Islet of Langerhans (tissue), 1 donor: ENCODE measurements at regions not wholly inside any gene's neighbourhood (a gene's known extent, or its start where the extent isn't known, plus 50 kb on each side); places are given as distances from the start of the nearest gene placed in this dataset.

Experiments
- FAIRE-seq: peaks from one replicate; lab custom pipeline; 2011; peaks lifted over from hg19 to GRCh38; lab: Jason Lieb, UNC

DNA sequence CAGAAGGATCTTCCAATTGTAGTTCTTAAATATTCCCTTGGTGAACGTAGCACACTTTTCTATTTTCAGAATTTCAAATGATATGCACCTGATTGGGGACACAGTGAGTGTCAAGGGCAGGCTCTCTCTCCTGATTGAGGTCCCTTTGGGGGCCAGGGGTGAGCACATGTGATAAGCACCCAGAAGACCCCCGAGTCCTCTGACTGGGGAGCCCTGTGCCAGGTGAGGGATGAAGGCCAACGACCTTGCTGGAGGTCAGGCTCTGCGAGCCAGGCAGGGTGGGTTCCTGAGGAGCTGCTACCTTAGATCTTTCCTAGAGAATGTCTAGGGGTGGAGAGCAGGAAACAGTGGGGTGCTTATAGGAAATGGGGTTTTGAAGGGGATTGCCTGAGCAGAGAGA is 1253.9 kb downstream of the BRD1 start:
- FAIRE-seq: no peak

DNA sequence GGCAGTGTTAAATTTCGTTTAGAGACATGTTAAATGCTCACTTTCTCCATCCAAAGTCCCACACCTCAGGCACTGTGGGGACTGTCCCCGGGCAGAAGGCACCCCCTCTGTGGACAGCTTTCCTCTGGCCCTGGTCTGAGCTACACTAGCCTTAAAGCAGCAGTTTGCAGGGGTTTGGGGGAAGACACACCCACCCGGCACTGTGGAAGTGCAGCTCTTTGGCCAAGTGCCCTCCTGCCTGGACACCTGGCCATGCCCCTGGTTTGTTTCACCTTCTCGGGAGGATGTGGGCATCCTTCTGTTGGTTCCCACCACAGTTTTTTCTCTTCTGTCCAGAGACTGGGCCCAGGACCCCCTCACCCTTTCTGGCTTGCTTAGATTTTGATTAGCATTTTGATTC is 1254.7 kb downstream of the BRD1 start:
- FAIRE-seq: no peak

DNA sequence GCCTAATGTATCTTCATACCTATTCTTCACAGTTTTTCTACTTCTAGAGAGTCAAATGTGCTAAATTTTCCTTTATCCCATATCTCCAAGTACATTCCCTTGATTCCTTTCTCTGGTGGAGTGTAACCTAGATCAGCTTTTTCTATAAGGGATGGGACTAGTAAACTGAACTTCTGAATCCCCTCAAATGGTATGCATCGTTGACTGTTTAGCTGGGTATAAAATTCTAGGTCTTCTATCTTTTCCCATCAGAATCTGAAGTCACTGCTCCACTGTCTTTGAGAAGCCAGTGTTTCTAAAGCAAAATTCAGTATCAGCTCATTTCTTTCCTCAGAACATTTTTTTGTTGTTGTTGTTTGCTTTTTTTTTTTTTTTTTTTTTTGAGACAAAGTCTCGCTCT is 1256.8 kb downstream of the BRD1 start:
- no peak for FAIRE-seq

DNA sequence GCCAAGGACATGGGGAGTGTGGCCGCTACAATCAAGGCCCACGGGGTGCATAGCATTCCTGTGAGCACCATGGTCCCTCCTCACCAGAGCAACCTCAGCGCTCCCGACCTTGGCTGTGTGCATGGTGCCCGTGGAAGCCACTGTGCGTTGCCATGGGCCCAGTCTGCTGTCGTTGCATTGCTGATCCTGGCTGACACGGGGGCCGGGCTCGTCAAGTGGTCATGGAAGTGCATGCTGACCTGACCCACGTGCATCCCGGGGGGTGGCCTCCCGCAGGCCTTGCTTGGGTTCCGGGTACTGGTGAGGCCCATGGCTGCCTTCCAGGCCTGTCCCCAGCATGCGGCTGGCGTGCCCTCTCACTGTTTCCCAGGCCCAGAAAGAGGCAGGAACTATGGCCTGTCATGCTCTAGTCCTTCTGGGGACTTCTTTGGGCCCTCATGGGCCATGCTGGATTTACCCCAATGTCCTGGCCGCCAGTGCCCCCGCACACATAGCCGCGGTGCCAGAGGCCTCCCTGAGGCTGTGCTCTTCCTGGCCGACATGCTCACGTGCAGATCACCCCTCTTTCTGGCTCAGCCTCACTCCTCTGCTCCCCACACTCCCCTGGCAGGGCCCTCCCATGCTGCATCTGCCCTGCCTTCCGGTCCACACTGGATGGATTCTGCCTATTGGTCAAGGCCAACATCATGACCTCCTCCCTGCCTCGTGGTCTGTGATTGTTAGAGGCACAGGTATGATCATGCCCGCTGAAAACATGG is 1258.0 kb downstream of the BRD1 start:
- no peak for FAIRE-seq

DNA sequence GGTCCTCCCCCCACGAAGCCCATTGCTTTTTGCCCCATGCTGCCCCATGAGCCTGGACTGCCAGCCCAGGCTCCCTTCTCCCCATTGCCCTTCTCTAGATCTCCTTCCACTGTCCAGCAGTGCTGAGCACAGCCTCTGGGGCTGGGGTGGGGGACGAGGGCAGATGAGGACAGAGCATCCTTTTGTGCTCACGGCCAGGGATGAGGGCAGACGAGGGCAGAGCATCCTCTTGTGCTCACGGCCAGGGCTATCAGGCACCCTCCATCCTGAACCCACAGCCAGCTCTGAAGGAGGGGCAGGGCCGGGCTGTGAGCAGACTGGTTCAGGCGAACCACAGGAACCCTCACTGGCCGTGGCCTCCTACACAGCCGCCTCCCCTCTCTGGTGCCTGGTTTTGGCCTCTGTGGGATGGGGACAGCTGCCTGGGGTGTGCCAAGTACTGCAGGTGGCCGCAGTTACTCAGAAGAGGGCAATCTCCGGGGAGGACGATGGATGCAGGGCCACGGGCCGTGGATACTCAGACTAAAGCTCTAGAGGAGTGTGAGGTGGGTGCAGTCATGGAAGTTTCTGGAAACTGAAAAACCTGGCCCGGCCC is 1258.8 kb downstream of the BRD1 start:
- no peak for FAIRE-seq

DNA sequence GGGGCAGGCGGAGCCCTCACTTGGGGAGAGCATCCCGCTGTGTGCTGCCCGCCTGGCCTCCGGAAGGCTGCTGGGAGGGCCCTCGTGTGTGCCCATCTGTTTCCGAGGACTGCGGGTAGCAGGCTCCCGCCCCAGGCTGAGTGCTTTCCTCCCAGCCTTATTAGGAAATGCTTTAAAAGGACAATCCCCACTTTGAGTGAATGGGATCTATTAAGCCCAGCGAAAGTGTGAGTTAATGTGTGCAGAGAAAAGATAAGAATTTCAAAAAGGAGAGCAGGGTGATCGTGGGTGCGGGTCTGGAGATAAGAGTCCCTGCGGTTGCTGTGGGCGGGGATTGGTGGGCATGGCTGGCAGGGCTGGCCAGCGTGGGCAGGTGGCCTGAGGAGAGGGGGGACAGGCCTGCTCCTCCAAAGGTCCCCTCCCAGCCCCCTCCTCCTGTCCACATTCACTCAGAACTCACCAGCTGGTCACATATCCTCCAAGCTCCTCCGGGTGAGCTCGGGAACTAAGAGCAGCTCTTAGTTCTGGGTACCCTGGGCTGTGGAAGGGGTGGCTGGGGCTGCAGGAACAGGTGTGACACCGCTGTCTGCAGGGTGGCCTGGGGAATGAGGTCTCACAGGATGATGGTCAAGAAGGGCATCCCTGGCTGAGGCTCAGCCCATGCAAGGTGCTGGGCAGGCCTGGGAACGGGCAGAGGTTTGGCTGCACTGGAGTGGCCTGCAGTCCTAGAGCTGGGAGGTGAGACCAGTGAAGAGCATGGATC is 1260.3 kb downstream of the BRD1 start:
- FAIRE-seq: no peak

DNA sequence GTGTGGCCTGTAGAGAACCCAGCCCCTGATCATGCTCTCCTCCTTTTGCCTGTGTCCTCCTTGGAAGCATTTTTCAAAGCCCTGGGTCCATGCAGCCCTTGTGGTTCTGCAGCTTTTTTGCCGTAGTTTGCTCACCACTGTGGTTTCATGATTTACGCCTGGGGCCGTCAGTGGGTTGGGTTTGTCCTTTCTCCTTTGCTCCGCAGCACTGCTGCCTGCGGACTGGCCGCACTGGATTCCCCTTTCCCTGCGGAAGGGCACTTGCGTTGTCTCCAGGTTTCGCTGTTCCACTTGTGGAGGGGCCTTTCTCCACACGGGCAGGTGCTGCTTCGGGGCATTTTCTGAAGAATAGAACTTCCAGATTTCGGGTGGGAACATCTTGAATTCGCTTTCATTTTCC is 1260.9 kb downstream of the BRD1 start:
- no peak for FAIRE-seq

DNA sequence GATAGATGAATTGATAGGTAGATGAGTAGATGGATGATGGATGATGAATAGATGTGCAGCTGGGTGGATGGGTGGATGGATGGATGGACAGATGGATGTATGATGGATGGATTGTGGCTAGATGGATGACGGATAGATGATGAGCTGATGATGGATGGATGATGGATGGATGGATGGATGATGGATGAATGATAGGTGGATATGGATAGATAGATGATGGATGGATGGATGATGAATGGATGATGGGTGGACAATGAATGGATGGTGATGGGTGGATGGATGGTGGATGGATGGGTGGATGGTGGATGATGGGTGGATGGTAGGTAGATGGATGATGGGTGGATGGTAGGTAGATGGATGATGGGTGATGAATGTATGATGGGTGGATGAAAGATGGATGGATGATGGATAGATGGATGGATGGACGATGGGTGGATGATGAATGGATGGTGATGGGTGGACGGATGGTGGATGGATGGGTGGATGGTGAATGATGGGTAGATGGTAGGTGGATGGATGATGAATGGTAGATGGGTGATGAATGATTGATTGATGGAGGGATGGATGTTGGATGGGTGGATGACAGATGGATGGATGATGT is 1261.7 kb downstream of the BRD1 start:
- FAIRE-seq: no peak

DNA sequence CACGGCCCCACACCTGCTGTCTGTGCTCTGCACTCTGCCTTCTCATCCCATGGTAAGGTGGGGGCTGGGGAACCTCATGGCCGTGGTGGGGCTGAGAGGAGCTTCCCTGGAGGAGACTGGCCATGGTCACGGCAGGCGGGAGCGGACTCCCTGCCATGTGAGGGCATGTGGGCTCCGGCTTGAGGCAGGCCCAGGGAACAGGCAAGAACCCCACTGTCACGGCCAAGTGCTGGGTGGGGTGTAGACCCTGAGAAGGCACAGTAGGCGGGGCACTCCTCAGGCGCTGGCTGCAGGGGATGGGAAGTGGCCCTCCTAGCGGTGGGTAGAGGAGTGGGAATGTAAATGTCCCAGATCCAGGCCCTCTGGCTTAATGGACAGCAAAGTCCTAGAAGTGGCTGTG is 1262.7 kb downstream of the BRD1 start:
- no peak for FAIRE-seq

DNA sequence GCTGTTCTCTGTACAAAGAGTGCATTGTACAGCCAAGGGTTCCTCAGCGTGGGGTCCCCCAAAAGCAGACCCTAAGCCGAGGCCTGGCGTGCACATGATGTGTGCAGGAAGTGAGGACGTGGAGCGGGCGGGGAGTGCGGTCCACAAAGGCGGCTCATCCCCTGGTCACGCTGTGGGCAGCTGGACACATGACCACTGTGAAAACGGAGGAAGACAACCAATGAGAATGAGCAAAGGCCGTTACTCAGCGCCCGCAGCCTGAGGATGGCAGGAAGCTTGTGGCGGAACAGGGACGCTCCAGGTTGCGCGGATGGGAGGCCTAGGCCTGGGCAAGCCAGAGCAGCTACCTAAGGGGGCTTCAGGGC is 1263.7 kb downstream of the BRD1 start:
- FAIRE-seq: no peak

DNA sequence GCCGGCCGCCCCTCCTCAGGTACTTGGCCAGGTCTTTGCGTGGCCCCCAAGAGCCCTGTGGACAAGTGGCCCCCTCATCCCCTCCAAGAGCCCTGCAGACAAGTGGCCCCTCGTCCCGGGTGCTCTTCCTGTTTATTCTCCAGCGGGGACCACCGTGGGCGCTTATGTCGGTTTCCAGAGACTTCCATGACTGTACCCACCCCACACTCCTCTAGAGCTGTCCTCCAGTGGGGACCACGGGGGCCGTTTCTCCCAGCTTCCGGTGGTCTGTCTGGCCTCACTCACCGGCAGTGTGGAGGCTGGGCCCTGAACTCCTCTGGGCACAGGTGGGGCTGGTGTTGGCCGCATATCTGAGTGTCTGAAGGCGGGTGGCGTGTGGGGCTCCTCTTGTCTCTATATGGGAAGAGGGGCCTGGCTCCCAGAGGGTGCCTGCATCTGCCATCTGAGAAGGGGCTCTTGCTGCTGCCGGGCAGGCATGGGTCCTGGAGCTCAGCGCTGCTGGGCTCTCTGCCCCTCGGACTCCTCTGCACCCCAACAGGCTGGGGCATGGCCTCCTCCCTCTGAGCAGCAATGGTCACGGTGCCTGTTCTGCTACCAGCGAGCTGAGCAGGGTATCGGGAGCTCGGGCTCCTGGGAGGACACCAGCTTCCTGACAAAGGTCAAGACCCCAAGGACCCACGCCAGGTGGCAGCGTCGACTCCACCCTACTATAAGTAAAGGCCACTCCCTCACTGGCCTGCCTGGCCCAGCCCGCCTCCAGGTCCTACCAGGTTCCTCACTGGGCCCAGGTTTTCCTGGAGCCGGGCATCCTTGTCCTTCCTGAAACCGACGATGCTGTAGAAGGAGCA is 1264.3 kb downstream of the BRD1 start:
- FAIRE-seq: no peak

DNA sequence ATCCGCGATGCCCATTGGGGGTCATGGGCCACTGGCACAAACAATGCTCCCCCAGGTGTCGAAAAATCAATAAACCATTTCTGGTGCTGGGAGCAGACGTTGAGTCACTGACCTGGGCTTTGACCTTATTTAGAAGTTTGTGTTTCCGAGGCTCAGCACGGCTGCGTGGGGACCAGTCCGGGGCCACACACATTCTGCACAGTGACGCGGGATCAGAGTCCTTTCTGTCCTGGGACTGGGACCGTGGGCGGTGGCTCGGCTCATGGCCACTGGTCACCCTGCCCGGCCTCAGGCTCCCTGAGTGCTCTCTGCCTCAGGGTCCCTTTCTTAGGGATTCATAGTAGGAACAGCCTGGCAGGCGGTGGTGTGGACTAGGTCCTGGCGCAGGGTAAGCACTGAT is 1266.0 kb downstream of the BRD1 start:
- no peak for FAIRE-seq

DNA sequence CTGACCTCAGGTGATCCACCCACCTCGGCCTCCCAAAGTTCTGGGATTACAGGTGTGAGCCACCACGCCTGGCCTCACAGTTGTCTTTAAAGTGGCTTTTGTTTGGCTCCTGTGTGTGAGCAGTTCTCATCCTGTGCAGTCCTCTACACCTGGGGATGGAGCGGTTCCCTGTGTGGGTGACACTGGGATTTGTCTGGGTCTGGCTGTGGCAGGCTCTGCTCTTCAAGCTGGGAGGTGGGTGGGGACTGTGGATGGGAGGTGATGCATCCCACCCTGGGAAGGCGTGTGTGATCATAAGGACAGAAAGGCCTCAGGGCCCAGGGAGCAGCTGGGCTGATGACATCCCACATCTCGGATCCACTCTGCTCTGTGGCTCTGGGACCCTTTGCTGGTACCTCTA is 1266.8 kb downstream of the BRD1 start:
- no peak for FAIRE-seq

DNA sequence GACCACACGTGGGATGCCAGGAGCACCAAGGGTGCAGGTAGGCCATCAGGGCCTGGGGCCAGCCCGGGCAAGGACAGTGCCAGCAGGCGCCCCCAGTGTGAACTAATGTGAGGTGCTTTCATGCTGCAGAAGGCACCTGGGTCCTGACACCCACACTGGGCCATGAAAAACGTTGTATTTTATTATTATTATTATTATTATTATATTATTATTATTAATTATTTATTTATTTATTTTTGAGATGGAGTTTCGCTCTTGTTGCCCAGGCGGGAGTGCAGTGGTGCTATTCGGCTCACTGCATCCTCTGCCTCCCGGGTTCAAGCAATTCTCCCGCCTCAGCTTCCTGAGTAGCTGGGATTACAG is 1267.3 kb downstream of the BRD1 start:
- FAIRE-seq: no peak

DNA sequence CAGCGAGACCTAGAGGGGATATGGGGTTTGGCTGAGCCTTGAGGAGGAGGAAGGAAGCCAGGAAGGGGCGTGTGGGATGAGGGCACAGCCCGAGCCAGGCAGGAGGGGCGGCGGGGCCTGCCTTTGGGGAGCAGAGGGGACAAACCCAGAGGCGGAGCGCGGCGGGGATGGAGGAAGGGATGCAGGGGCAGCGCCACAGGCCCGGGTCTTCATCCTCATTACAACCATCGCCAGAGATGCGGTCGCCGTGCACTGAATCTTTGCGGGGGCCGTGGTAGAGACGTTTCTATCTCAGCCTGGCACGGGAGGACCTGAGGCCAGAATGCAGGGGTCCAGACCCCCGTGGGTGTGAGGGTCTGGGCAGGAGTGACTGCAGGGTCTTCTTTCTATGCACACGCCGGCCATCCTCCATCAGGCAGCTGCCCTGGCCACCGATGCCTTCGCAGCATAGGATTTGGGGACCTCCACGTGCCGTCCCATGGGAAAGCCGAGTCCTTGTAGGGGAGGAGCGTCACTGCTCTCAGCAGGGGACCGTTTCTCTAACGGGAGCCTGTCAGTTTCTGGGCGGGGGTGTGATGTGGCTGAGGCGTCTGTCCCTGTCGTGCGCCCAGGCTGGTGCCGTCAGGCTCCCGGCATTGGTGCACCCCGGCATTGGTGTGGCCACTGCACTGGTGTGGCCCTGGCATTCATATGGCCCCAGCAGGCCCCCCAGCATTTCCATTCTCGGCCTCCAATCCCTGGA is 1267.9 kb downstream of the BRD1 start:
- FAIRE-seq: no peak

DNA sequence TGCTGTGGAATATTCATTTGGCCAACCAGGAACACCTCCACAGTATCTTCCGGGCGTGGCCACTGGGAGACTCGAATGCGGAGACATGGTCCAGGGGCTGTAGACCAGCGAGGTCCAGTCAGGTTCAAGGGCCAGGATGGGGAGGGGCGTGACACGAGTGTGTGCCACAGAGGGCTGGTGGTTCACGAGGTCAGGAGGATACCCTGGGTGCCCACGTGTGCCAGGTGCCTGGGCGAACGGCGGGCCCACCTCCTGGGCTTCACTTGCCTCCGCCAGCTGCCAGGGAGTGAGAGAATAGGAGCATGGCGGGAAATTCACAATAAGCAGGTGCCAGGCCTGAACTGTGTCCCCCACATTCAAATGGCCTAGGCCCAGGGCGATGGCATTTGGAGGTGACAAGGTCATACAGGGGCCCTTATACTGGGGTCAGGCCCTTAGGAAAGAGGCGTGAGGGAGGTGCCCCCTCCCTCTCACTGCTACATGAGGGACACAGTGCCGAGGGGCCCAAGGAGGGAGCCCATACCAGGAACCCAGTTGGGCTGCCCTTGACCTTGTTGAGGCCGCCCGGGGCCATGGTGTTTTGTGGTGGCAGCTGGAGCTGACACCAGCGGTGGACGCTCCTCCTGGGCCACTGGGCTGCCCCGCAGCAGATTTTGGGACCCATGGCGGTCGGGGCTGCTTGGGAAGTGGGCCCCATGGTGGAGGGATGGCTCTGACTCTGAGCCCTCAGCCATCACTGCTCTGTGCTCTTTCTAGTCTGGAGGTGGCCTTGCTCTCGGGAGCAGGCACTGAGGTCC is 1268.9 kb downstream of the BRD1 start:
- FAIRE-seq: no peak

DNA sequence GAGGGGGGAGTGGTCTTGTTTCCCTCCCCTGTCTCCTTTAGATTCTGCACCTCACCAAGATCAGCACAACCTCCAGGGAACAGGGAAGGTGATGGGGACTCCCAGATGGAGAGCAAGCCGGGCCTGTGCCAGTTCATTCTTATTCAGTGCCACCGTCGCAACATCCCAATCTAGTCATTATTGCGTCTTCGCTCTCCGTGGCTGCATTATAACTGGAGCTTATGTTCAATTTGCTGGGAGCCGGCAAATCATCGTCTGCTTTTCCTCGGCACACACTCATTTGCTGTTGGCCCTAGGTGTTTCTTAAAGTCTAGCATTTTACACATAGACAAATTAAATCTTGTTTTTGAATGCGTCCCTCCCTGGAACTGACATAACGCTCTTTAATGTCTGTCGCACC is 1269.7 kb downstream of the BRD1 start:
- FAIRE-seq: no peak

DNA sequence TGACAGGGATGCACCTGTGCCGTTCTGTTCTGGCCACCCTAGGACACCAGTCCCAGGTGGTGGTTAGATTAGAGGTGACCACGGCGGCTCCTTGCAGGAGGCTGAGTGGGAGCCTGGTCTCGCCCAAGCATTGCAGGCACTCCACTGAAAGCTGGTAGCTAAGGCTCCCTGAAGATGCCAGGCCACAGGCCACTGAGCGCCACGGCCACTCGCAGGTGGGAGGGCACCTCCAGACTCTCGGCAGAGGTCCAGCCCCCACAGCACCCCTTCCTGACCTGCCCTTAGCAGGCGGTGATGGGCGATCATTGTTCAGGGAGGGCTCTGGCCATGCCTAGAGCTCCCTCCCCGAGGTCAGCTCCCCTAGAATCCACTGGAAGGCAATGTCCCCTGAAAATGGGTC is 1270.2 kb downstream of the BRD1 start:
- no peak for FAIRE-seq

DNA sequence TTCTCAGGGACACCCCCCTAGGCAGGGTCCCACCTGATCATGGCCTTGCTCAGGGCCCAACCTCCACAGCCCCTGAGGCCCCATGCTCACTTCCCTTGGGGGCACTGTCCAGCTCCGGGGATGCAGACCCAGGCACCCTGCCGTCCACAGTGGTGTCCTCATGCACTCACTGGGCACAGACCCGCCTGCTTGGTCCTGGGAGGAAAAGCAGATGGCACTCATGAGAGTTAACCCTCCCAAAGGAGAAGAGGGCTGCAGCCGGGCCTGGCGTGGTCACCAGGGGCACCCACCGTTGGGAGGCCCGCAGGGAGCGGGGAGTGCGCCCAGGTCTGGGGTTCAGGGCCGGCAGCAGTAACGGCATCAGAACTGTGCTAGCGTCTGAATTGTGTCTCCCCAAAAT is 1270.9 kb downstream of the BRD1 start:
- FAIRE-seq: no peak

DNA sequence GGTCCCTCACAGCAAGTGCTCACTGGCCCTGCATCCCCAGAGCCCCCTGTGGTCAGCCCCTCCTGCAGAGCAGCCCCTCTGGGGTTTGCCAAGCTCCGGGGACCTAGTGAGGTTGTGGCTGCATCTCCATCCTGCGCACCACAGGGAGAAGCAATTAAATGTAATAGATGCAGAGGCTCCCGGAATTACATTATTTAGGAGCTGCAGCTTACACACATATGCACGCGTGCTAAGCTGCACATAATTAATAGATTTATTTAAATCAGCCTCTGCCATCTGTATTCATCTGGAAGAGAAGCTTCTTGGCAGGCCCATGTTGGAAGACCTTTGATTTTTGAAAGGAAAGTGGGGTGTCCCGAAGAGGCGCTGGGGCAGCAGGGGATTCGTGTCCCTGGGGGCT is 1271.5 kb downstream of the BRD1 start:
- no peak for FAIRE-seq

DNA sequence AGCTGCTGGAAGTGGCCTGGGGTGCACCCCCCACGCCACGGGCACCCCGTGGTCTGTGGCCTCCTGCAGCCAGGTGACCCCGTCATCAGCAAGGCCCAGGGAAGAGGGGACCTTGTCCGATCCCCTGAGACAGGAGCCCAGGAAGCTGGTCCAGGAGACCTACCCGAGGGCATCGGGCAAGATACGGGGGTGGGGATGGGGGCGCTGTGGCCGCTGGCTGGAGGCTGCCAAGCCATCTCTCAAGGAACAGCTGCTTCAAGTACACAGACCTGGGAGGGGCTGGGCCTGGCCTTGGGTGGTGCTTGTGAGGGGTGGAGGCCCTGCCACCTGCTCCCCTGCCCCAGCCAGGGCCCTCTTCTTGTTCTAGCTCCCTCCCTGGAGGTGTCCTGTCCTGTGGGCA is 1272.1 kb downstream of the BRD1 start:
- FAIRE-seq: no peak
